Trophoblast cell (in vitro differentiated cells and primary cell): ENCODE measurements at regions not wholly inside any gene's neighbourhood (a gene's known extent, or its start where the extent isn't known, plus 50 kb on each side); places are given as distances from the start of the nearest gene placed in this dataset.

Experiments
- DNase-seq, 2 donors: peaks; one replicate each; pipeline ENCODE4 v3.0.0-alpha.2; 2016
- H2AFZ ChIP-seq: 2 replicates; pipeline ENCODE4 v1.6.1; 2013; ENCODE audit warnings: low read length, moderate library complexity, mild to moderate bottlenecking; ENCODE audit not compliant: insufficient read depth, poor library complexity
- H2AK5ac ChIP-seq: 2 replicates; pipeline ENCODE4 v1.6.1; 2013; ENCODE audit warnings: mild to moderate bottlenecking, low read length
- H2BK120ac ChIP-seq: 2 replicates; pipeline ENCODE4 v1.6.1; 2013; ENCODE audit warnings: low read length, mild to moderate bottlenecking, moderate library complexity; ENCODE audit not compliant: insufficient read depth, poor library complexity
- H2BK12ac ChIP-seq: 2 replicates; pipeline ENCODE4 v1.6.1; 2013; ENCODE audit warnings: mild to moderate bottlenecking, low read length, moderate library complexity
- H2BK5ac ChIP-seq: 2 replicates; pipeline ENCODE4 v1.6.1; 2013; ENCODE audit warnings: low read length, low read depth, moderate library complexity, mild to moderate bottlenecking; ENCODE audit not compliant: poor library complexity
- H3K14ac ChIP-seq: 2 replicates; pipeline ENCODE4 v1.6.1; 2013; ENCODE audit warnings: mild to moderate bottlenecking, low read length
- H3K18ac ChIP-seq: 2 replicates; pipeline ENCODE4 v1.6.1; 2013; ENCODE audit warnings: mild to moderate bottlenecking, low read length
- H3K23ac ChIP-seq: 2 replicates; pipeline ENCODE4 v1.6.1; 2013; ENCODE audit warnings: low read length
- H3K27ac ChIP-seq: 2 replicates; pipeline ENCODE4 v1.5.1; 2013; ENCODE audit warnings: low read depth, mild to moderate bottlenecking, inconsistent platforms, low read length, moderate library complexity
- H3K27me3 ChIP-seq: 2 replicates; pipeline ENCODE4 v1.6.1; 2013; ENCODE audit warnings: inconsistent platforms, mild to moderate bottlenecking, low read length, moderate library complexity; ENCODE audit not compliant: insufficient read depth
- H3K36me3 ChIP-seq, 2 experiments: 1 replicate in 1 of 2; 2 replicates in 1 of 2; pipeline ENCODE4 v1.6.1; 2013; ENCODE audit warnings: low read length in 2 of 2, mild to moderate bottlenecking in 2 of 2, moderate library complexity in 1 of 2; ENCODE audit not compliant: insufficient read depth in 2 of 2, control insufficient read depth in 1 of 2
- H3K4ac ChIP-seq: 2 replicates; pipeline ENCODE4 v1.6.1; 2013; ENCODE audit warnings: low read depth, mild to moderate bottlenecking, low read length, moderate library complexity
- H3K4me1 ChIP-seq, 2 experiments: 1 replicate in 1 of 2; 2 replicates in 1 of 2; pipeline ENCODE4 v1.6.1; 2013; ENCODE audit warnings: low read length in 2 of 2, mild to moderate bottlenecking in 2 of 2, moderate library complexity in 1 of 2; ENCODE audit not compliant: insufficient read depth in 2 of 2, control insufficient read depth in 1 of 2
- H3K4me2 ChIP-seq: 2 replicates; pipeline ENCODE4 v1.6.1; 2013; ENCODE audit warnings: inconsistent platforms, mild to moderate bottlenecking, low read length, moderate library complexity
- H3K4me3 ChIP-seq: 2 replicates; pipeline ENCODE4 v1.5.1; 2013; ENCODE audit warnings: mild to moderate bottlenecking, low read depth, low read length, inconsistent platforms
- H3K79me1 ChIP-seq: one replicate; pipeline ENCODE4 v1.6.1; 2013; ENCODE audit warnings: low read length
- H3K79me2 ChIP-seq: 2 replicates; pipeline ENCODE4 v1.6.1; 2013; ENCODE audit warnings: low read length, mild to moderate bottlenecking; ENCODE audit not compliant: control insufficient read depth, insufficient read depth, poor library complexity
- H3K9ac ChIP-seq: 2 replicates; pipeline ENCODE4 v1.6.1; 2013; ENCODE audit warnings: mild to moderate bottlenecking, low read length
- H3K9me3 ChIP-seq: 2 replicates; pipeline ENCODE4 v1.6.1; 2013; ENCODE audit warnings: low read depth, mild to moderate bottlenecking, control low read depth, inconsistent platforms, low read length; ENCODE audit not compliant: insufficient read depth
- H4K12ac ChIP-seq: 2 replicates; pipeline ENCODE4 v1.6.1; 2013; ENCODE audit warnings: low read depth, mild to moderate bottlenecking, low read length, moderate library complexity
- H4K8ac ChIP-seq: 2 replicates; pipeline ENCODE4 v1.6.1; 2013; ENCODE audit warnings: low read depth, mild to moderate bottlenecking, low read length, moderate library complexity
- H4K91ac ChIP-seq: one replicate; pipeline ENCODE4 v1.6.1; 2013; ENCODE audit warnings: low read depth, mild to moderate bottlenecking, low read length, moderate library complexity
- WGBS: extraction: QIAGEN DNeasy Blood & Tissue Kit; methylation state at CpG from one replicate; pipeline ENCODE4 v1.1.7; 2013; ENCODE audit warnings: missing lambda C conversion rate; ENCODE audit not compliant: insufficient read length, insufficient coverage; ENCODE audit errors: extremely low coverage; 5-methylcytosine and 5-hydroxymethylcytosine counted together

GRCh38 chr2:22741216-22741615 is 643.8 kb upstream of the KLHL29 start:
- H3K27ac ChIP-seq, result no peak overlapping the region

DNA sequence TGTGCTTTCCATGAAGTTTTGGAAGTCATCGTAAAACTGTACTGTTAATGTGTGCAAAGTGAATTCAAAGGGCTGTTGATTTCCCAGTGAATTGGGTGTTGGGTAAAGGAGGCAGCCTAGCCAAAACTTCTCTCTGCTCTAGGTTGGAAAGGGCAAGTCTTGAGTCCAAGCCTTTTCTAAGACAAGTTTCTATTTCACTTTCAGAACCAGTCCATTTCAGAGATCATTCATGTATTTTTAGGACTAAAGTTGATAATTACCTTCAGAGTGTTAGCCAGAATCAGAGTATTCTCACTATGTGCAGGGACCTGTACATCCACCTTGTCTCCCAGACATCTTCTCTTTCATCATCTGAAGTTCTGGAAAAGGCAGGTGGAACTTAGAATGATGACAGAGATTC is 636.1 kb upstream of the KLHL29 start:
- no peak overlapping the region for H2BK12ac ChIP-seq
- no CpG with 5 or more reads among the region's 1 CpG for WGBS
- no peaks in the 10 kb centered on the region for H3K27me3 ChIP-seq
- peaks cover 2% of the 10 kb centered on the region for H3K9me3 ChIP-seq
- no peaks in the 10 kb centered on the region for H3K79me1 ChIP-seq
- no peak overlapping the region for H2BK5ac ChIP-seq
- H2AFZ ChIP-seq, result no peak overlapping the region
- no peak overlapping the region for H3K9ac ChIP-seq
- no peak overlapping the region for H3K18ac ChIP-seq
- no peak overlapping the region for H3K4ac ChIP-seq
- H3K79me2 ChIP-seq, result no peaks in the 10 kb centered on the region
- no peak overlapping the region for H2BK120ac ChIP-seq
- no peak overlapping the region for H3K4me3 ChIP-seq
- H3K23ac ChIP-seq, result no peak overlapping the region
- H3K14ac ChIP-seq, result no peak overlapping the region
- no peak overlapping the region for H2AK5ac ChIP-seq
- no peak for DNase-seq
- no peaks in the 10 kb centered on the region for H3K4me1 ChIP-seq
- H4K91ac ChIP-seq, result no peak overlapping the region
- no peak overlapping the region for H3K4me2 ChIP-seq
- no peak overlapping the region for H3K27ac ChIP-seq
- no peaks in the 10 kb centered on the region for H3K36me3 ChIP-seq
- H4K8ac ChIP-seq, result no peak overlapping the region
- no peak overlapping the region for H4K12ac ChIP-seq

More at GRCh38 chr2:22741216-22741615, 643.8 kb upstream of the KLHL29 start:
- H3K18ac ChIP-seq, result no peak overlapping the region
- no peaks in the 10 kb centered on the region for H3K27me3 ChIP-seq
- H2AFZ ChIP-seq, result no peak overlapping the region
- H2BK5ac ChIP-seq, result no peak overlapping the region
- no peak overlapping the region for H3K9ac ChIP-seq
- no peaks in the 10 kb centered on the region for H3K4me1 ChIP-seq
- no peak overlapping the region for H3K23ac ChIP-seq
- no peak overlapping the region for H3K4me2 ChIP-seq
- H3K9me3 ChIP-seq, result no peaks in the 10 kb centered on the region
- DNase-seq, result no peak
- H3K79me2 ChIP-seq, result no peaks in the 10 kb centered on the region
- no peaks in the 10 kb centered on the region for H3K36me3 ChIP-seq
- H2BK12ac ChIP-seq, result no peak overlapping the region
- WGBS, result no CpG with 5 or more reads among the region's 3 CpGs
- H4K8ac ChIP-seq, result no peak overlapping the region
- no peak overlapping the region for H4K12ac ChIP-seq
- no peak overlapping the region for H3K4ac ChIP-seq
- H3K14ac ChIP-seq, result no peak overlapping the region
- no peak overlapping the region for H4K91ac ChIP-seq
- H2BK120ac ChIP-seq, result no peak overlapping the region
- no peak overlapping the region for H2AK5ac ChIP-seq
- no peaks in the 10 kb centered on the region for H3K79me1 ChIP-seq
- H3K4me3 ChIP-seq, result no peak overlapping the region

- no peaks in the 10 kb centered on the region for H3K36me3 ChIP-seq
- no peaks in the 10 kb centered on the region for H3K79me1 ChIP-seq
- no peak overlapping the region for H3K23ac ChIP-seq
- no peak overlapping the region for H3K27ac ChIP-seq
- no peak overlapping the region for H3K4ac ChIP-seq
- no peaks in the 10 kb centered on the region for H3K79me2 ChIP-seq
- H4K12ac ChIP-seq, result no peak overlapping the region
- H2AK5ac ChIP-seq, result no peak overlapping the region
- no peak overlapping the region for H4K8ac ChIP-seq
- no peak overlapping the region for H3K14ac ChIP-seq
- no peak overlapping the region for H2BK5ac ChIP-seq
- H3K4me3 ChIP-seq, result no peak overlapping the region
- H3K4me1 ChIP-seq, result no peaks in the 10 kb centered on the region
- H3K9ac ChIP-seq, result no peak overlapping the region
- H4K91ac ChIP-seq, result no peak overlapping the region
- H2AFZ ChIP-seq, result no peak overlapping the region
- H3K27me3 ChIP-seq, result no peaks in the 10 kb centered on the region
- WGBS, result no CpG with 5 or more reads among the region's 7 CpGs
- no peak overlapping the region for H3K4me2 ChIP-seq
- no peak overlapping the region for H2BK12ac ChIP-seq
- no peak for DNase-seq
- no peaks in the 10 kb centered on the region for H3K9me3 ChIP-seq
- no peak overlapping the region for H2BK120ac ChIP-seq
- no peak overlapping the region for H3K18ac ChIP-seq
These were observed 631.5 kb upstream of the KLHL29 start for GRCh38 chr2:22753476-22753875.

DNA sequence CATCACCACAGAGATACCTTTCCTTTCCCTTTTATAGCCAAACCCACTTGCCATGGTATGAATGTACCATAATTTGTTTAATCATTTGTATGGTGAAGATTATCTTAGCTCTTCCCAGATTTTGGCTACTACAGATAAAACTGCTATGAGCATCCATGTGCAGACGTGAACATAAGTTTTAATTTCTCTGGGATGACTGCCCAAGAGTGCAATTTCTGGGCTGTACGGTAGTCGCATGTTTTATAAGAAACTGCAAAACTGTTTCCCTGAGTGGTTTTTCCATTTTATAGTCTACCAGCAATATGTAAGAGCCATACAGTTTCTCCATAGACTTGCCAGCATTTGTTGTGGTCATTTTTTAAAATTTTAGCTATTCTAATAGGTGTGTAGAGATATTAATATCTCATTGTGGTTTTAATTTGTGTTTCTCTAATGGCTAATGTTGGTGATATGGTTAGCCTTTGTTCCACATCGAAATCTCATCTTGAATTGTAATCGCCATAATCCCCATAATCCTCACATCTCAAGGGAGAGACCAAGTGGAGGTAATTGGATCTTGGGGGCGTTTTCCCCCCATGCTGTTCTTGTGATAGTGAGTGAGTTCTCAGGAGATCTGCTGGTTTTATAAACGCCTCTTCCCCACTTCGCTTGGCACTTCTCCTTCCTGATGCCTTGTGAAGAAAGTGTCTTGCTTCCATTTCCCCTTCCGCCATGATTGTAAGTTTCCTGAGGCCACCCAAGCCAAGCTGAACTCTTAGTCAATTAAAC is 628.5 kb upstream of the KLHL29 start:
- Histone ChIP-seq H3K27me3 (no peaks in the 10 kb centered on the region), H4K8ac (no peak overlapping the region), H3K4me2 (no peak overlapping the region), H2AFZ (no peak overlapping the region), H3K27ac (no peak overlapping the region), H3K4ac (no peak overlapping the region), H3K23ac (no peak overlapping the region), H2AK5ac (no peak overlapping the region), H3K79me2 (no peaks in the 10 kb centered on the region), H3K36me3 (no peaks in the 10 kb centered on the region), H2BK12ac (no peak overlapping the region), H2BK5ac (no peak overlapping the region), H3K18ac (no peak overlapping the region), H2BK120ac (no peak overlapping the region), H3K9me3 (no peaks in the 10 kb centered on the region), H4K12ac (no peak overlapping the region), H3K4me3 (no peak overlapping the region), H4K91ac (no peak overlapping the region), H3K4me1 (no peaks in the 10 kb centered on the region), H3K14ac (no peak overlapping the region), H3K9ac (no peak overlapping the region), H3K79me1 (no peaks in the 10 kb centered on the region)
- WGBS, result no CpG with 5 or more reads among the region's 9 CpGs
- no peak for DNase-seq
